Peyer's patch (tissue), 4 donors: ENCODE measurements at regions not wholly inside any gene's neighbourhood (a gene's known extent, or its start where the extent isn't known, plus 50 kb on each side); places are given as distances from the start of the nearest gene placed in this dataset.

Experiments used
- DNase-seq, 3 donors: peaks; one replicate each; pipeline ENCODE4 v3.0.0-alpha.2; 2017 to 2019
- H3K27ac ChIP-seq, 4 donors: fragments of 200-600 bp; sonication (generic); one replicate each; pipeline ENCODE4 v1.5.1; 2016 to 2019
- H3K27me3 ChIP-seq, 2 donors: fragments of 200-600 bp; sonication (generic); one replicate each; pipeline ENCODE4 v1.5.1; 2019
- H3K36me3 ChIP-seq, 3 donors: fragments of 200-600 bp; sonication (generic); one replicate each; pipeline ENCODE4 v1.5.1; 2016 to 2019
- H3K4me1 ChIP-seq, 4 donors: fragments of 200-600 bp; sonication (generic); one replicate each; pipeline ENCODE4 v1.5.1; 2016 to 2019
- H3K4me3 ChIP-seq, 4 donors: fragments of 200-600 bp; sonication (generic); 1 replicate in 3 of 4; 2 replicates in 1 of 4; pipeline ENCODE4 v1.5.1; 2016 to 2019; ENCODE audit warnings: mild to moderate bottlenecking in 1 of 4
- H3K9me3 ChIP-seq, 4 donors: fragments of 200-600 bp; sonication (generic); one replicate each; pipeline ENCODE4 v1.5.1; 2016 to 2019; ENCODE audit warnings: mild to moderate bottlenecking in 1 of 4
- POLR2A ChIP-seq, 2 donors: fragments of 450-650 bp; IDR thresholded peaks; one replicate each; pipeline ENCODE4 v1.5.1; 2017; ENCODE audit warnings: antibody characterized with exemption in 2 of 2, mild to moderate bottlenecking in 2 of 2, moderate library complexity in 2 of 2
- TF ChIP-seq, protein P1 (sequence below), 6 experiments: fragments of 450-650 bp in 4 of 6; fragments of 200-600 bp in 2 of 6; sonication (generic) in 1 of 6; IDR thresholded peaks; one replicate each; pipeline ENCODE4 v1.5.1; 2017 to 2019; ENCODE audit warnings: antibody characterized with exemption in 6 of 6, mild to moderate bottlenecking in 3 of 6, moderate library complexity in 1 of 6

DNA sequence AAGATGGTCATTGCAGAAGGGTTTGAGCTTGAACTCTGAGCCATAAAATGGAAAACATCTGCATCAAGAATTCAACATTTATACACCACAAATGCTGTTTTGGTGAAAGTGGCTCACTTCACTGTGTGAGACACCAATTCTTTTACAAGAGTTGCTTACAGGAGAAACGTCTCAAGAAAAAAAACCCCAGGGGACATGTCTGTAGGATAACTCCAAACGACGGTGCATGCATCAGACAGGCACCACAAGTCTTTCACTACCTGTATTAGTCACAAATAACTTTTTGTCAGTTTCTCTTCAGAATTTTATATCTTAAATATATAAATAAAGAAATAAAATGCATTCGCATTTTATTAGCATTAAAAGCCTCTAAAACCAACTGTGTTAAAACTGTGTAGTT is 164.3 kb downstream of the EFHB start:
- Histone ChIP-seq H3K27me3 (no peaks in the 10 kb centered on the region), H3K27ac (no peak overlapping the region), H3K4me1 (no peaks in the 10 kb centered on the region), H3K9me3 (no peaks in the 10 kb centered on the region), H3K36me3 (no peaks in the 10 kb centered on the region), H3K4me3 (no peak overlapping the region)
- no peak for DNase-seq
- TF ChIP-seq, protein P1, sequence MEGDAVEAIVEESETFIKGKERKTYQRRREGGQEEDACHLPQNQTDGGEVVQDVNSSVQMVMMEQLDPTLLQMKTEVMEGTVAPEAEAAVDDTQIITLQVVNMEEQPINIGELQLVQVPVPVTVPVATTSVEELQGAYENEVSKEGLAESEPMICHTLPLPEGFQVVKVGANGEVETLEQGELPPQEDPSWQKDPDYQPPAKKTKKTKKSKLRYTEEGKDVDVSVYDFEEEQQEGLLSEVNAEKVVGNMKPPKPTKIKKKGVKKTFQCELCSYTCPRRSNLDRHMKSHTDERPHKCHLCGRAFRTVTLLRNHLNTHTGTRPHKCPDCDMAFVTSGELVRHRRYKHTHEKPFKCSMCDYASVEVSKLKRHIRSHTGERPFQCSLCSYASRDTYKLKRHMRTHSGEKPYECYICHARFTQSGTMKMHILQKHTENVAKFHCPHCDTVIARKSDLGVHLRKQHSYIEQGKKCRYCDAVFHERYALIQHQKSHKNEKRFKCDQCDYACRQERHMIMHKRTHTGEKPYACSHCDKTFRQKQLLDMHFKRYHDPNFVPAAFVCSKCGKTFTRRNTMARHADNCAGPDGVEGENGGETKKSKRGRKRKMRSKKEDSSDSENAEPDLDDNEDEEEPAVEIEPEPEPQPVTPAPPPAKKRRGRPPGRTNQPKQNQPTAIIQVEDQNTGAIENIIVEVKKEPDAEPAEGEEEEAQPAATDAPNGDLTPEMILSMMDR (IDR thresholded peaks at IDR 0.05), result no peak
- no peak for TF ChIP-seq POLR2A (IDR thresholded peaks at IDR 0.05)

DNA sequence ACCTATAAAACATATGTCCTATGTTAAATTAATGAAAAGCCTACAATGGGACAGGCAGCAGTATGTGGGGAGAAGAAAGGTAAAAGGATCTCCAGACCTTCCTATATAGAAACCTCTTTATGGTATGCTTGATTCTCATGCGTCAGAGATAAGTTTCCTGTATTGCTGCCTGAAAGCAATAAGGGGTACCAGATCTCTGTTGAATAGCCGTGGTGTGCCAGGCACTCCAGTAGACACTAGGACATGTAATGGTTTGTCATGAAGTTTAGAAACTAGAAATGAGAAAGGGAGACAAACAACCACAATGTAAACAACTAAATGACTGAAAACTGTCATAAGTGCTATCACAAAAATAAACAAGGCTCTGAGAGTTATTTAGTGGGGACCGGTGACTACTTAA is 168.1 kb downstream of the EFHB start:
- Histone ChIP-seq H3K36me3 (no peaks in the 10 kb centered on the region), H3K27me3 (no peaks in the 10 kb centered on the region), H3K4me3 (no peak overlapping the region), H3K27ac (no peak overlapping the region), H3K4me1 (no peaks in the 10 kb centered on the region), H3K9me3 (no peaks in the 10 kb centered on the region)
- no peak for DNase-seq
- no peak for TF ChIP-seq POLR2A (IDR thresholded peaks at IDR 0.05)
- TF ChIP-seq, protein P1 (IDR thresholded peaks at IDR 0.05), result no peak

DNA sequence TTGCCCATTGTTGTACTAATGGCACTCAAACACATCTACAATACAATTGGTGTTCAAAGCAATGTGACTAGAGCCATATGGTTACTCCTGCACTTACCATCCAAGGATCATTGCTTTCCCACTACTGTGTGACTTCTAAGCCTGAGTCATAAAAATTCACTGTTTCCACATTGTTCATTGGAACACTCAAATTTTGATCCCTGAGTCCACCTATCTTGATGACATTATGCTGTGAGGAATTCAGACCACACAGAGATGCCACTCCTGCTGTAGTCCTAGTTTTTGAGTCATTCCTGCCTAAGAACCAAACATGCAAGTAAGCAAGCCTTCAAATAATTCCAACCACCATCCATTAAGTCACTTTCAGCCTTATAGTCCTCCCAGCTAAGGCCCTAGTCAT is 176.2 kb downstream of the EFHB start:
- no peaks in the 10 kb centered on the region for H3K36me3 ChIP-seq
- no peaks in the 10 kb centered on the region for H3K27me3 ChIP-seq
- DNase-seq, result no peak
- TF ChIP-seq, protein P1 (IDR thresholded peaks at IDR 0.05), result no peak
- no peak for TF ChIP-seq POLR2A (IDR thresholded peaks at IDR 0.05)
- no peaks in the 10 kb centered on the region for H3K9me3 ChIP-seq
- no peaks in the 10 kb centered on the region for H3K4me1 ChIP-seq
- no peak overlapping the region for H3K27ac ChIP-seq
- H3K4me3 ChIP-seq, result no peak overlapping the region

DNA sequence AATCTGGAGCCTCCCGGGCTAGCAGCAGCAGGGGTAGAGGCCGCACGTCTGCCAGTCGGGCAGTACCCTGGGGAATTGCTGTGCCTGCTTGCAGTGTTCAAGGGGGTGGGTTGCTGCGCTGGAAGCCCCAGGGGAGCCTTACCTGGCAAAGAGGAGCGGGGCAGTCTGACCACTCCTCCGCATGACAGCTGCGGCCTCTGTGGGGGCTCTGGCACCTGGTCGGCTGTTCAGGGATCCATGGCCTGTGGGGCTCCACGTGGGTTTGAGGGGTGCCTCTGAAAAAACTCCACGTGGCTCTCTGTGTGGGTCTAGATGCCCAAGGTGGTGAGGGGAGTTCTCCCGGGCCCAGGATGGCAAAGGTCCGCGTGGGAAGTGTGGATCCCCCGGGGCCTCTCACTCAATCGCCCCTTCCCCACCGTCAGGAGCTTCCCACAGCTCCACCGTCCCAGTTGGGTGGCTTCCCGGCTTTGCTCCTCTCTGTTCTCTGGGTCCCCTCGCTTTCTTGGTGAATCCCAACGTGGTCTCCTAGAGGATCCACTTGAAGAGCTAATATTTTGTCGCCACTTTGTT is 184.5 kb downstream of the EFHB start:
- no peak overlapping the region for H3K4me3 ChIP-seq
- no peaks in the 10 kb centered on the region for H3K36me3 ChIP-seq
- no peak overlapping the region for H3K27ac ChIP-seq
- no peaks in the 10 kb centered on the region for H3K4me1 ChIP-seq
- H3K9me3 ChIP-seq, result no peaks in the 10 kb centered on the region
- H3K27me3 ChIP-seq, result no peaks in the 10 kb centered on the region
- no peak for DNase-seq
- TF ChIP-seq, protein P1 (IDR thresholded peaks at IDR 0.05), result no peak
- no peak for TF ChIP-seq POLR2A (IDR thresholded peaks at IDR 0.05)

DNA sequence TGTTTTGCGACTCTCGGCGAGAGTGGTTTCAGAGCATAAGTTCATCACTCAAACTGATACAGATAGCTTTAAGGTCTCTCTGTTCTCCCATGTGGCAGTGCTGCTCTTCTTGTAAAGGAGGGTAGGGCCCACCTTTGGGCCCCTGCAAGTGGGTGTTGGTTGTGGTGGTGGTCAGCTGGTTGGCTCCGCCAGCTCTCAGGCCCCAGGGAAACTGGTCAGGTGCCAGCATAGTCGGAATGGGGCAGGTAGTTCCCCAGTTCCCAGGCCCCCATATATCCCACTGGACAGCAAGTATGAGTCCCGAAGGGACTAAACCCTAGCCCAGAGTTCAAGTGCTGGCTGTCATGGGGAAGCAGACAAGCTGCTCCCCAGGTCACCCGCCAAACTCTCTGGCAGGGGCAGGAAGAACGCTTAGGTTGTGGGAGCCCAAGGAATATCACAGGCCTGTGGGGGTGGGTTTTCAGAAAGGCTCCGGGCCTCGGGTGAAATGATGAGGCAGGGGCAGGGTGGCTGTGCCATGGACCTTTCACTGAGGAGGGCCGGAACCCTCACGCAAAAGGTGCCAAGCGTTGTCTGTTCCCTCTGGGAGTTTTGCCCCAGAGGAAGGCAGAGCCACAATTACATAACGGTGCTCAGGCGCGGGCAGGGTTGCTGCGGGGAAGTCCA is 185.1 kb downstream of the EFHB start:
- no peaks in the 10 kb centered on the region for H3K36me3 ChIP-seq
- DNase-seq, result no peak
- no peak overlapping the region for H3K27ac ChIP-seq
- H3K4me1 ChIP-seq, result no peaks in the 10 kb centered on the region
- H3K4me3 ChIP-seq, result no peak overlapping the region
- H3K27me3 ChIP-seq, result no peaks in the 10 kb centered on the region
- TF ChIP-seq, protein P1 (IDR thresholded peaks at IDR 0.05), result no peak
- no peak for TF ChIP-seq POLR2A (IDR thresholded peaks at IDR 0.05)
- H3K9me3 ChIP-seq, result no peaks in the 10 kb centered on the region
